Inflammatory macrophage treated with lipopolysaccharide for 4 hours (primary cell): ENCODE measurements at regions not wholly inside any gene's neighbourhood (a gene's known extent, or its start where the extent isn't known, plus 50 kb on each side); places are given as distances from the start of the nearest gene placed in this dataset.
"Not testable (repeated sequence)": the region's sequence is repeated elsewhere in the genome, so short reads cannot be mapped to it uniquely, and the experiment has no call there.

Experiments used
- DNase-seq: peaks from one replicate; pipeline ENCODE4 v3.0.0-alpha.2; 2020

- no peak for DNase-seq
These were observed 353.4 kb downstream of the NPIPA8 start for GRCh38 chr16:17983114-17983513.

GRCh38 chr16:17977260-17977659 is 359.3 kb downstream of the NPIPA8 start:
- DNase-seq = no peak

DNA sequence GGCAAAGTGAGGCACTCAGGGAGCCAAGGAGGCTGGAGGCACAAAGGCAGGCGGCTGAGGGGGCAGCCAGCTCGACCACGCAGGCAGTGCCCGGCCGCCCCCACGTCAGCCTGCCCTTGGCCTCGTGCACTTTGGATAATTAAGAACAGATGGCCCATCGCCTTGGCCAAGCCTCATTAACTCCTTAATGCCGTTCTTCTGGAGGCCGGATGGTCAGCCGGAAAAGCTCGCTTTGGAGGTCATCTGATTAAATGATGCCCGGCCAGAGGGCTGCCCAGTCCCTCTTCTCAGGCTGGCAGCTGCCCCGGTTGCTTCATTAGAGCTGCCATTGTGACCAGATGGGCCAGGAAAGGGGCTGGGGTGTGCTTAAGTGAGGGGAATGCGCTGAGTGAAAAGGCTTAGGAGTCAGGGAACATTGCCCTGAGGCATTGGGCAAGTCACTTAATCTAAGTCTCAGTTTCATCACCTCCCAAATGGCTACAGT is 364.0 kb downstream of the NPIPA8 start:
- DNase-seq = no peak

DNA sequence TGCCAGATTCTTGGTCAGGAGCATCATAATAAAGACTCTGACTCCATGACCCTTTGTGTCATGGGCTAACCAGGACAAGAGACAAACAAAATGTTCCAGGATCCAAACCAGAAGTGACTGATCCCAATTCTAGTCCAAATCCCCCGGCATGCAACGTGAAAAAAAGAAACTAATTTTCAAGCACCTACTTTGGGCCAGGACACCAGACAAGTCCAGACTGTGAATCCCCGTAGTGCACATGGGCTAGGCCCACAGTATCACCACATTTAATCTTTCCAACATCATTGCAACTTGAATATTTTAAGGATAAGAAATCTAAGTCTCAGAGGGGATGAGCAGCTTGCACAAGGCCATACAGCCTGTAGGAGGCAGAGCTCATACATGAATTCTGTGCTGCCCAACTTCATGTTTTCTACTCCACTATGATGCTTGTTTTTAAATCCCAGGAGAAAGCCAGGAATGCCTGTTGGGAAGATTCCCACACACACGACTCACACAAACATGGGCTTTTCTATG is 365.7 kb downstream of the NPIPA8 start:
- no peak for DNase-seq

- DNase-seq = no peak
These were observed 366.3 kb downstream of the NPIPA8 start for GRCh38 chr16:17970157-17970765.

- DNase-seq = no peak
These were observed 371.2 kb downstream of the NPIPA8 start for GRCh38 chr16:17965133-17965900.

- no peak for DNase-seq
These were observed 372.3 kb downstream of the NPIPA8 start for GRCh38 chr16:17964196-17964595.

GRCh38 chr16:17963185-17963836 is 373.2 kb downstream of the NPIPA8 start:
- no peak for DNase-seq

DNA sequence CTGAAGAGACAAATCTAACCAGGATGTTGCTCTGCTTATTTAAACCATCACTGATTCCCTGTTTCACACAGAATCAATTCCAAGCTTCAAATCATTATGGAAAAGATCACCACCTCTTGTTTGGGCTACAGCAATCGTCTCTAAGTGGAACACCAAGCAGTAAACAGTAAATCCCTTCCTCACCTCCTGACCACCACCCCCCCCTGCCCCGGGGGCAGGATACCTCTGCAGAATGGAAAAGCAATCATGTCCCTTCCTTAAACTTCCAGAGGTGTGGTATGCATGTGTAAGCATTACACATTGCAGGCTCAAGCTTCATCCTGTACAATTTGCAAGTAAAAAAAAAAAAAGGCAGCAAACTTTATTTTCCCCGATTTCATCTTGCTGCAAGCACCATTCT is 373.8 kb downstream of the NPIPA8 start:
- no peak for DNase-seq

GRCh38 chr16:17961822-17962221 is 374.7 kb downstream of the NPIPA8 start:
- DNase-seq = not testable (repeated sequence)

GRCh38 chr16:17951378-17951777 is 385.2 kb downstream of the NPIPA8 start:
- DNase-seq = no peak

DNA sequence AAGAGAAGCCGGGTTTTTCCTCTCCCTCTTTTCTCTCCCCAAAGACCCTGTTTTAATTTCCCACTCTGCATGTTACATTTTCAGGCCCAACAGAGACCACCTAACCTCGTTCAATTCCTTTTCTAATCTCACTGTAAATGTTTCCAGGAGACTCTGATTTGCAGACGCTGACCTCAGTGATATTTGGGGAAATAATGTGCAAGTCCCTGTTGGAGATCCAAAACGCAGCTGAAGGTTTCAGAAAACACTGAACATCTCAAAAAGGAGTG is 386.6 kb downstream of the NPIPA8 start:
- no peak for DNase-seq

- no peak for DNase-seq
These were observed 387.2 kb downstream of the NPIPA8 start for GRCh38 chr16:17949141-17949981.

DNA sequence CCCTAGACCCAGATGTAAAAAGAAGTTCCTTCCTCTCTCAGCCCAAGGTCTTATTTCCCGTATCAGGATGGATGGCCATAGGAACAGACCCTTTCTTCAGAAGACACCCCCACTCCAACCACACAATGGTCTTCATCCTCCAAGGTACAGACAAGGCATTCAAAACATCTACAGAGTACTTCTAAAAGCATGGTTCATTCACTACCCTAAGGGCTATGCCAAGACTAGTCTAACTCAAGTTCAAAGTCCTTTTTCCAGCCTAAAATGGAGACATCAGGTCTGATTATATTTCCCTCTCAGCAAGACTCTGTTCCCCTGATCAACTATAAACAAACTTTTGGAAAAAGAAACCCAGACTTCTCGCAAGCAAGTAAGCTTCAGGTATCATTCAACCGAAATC is 388.9 kb downstream of the NPIPA8 start:
- DNase-seq = no peak

- no peak for DNase-seq
These were observed 389.4 kb downstream of the NPIPA8 start for GRCh38 chr16:17947165-17947564.

GRCh38 chr16:17945080-17945601 is 391.4 kb downstream of the NPIPA8 start:
- DNase-seq = no peak

- DNase-seq = no peak
These were observed 392.2 kb downstream of the NPIPA8 start for GRCh38 chr16:17944345-17944744.

GRCh38 chr16:17942067-17942466 is 394.5 kb downstream of the NPIPA8 start:
- DNase-seq = no peak

DNA sequence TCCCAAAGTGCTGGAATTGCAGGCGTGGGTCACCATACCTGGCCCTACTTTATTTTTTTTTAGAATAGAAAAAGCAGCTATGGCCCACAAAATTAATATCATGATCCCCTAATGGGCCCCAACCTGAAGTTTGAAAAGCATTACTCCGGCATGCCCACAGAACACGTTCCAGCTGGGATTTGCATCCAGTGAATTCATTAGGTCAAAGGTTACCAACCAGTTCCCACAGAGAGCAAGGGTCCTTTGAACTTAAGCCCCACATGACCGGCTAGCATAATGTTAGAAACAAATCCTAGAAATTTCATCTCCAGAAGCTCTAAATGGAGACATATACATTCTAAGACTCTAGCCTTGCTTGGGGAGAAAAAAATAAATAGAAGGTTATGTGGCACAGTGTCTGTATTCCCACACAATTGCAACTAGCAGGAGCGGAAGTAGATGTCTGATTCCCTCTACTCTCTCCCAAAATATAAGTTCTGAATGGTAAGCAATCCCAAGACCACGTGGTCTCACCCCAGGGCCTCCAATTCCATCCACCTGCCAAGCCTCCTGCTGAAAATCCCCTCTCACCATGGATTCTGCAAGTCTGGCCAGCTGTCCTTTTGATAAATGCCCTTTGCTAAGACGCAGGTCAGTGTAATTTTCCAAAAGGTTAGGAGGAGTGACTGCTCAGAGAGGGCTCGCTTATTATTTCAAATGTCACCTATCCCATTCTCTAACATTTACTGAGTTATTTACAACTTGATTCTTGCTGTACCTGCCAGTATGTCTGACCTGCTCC is 395.8 kb downstream of the NPIPA8 start:
- DNase-seq = no peak

DNA sequence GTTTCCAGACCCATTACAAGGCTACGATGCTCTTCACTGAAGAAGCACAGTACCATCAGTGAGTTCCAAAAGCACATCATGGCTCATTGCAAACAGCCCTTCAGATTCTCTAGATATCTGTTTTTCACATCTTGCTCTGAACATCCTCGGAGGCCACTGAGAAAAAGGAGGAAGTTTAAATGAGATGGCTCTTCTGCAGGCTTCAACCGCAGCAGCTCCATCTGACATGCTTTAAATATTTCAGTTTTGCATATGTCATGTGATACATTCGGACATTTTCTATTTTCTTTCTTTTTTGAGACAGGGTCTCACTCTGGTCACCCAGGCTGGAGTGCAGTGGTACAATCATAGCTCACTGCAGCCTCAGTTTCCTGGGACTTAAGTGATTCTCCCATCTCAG is 396.8 kb downstream of the NPIPA8 start:
- no peak for DNase-seq

DNA sequence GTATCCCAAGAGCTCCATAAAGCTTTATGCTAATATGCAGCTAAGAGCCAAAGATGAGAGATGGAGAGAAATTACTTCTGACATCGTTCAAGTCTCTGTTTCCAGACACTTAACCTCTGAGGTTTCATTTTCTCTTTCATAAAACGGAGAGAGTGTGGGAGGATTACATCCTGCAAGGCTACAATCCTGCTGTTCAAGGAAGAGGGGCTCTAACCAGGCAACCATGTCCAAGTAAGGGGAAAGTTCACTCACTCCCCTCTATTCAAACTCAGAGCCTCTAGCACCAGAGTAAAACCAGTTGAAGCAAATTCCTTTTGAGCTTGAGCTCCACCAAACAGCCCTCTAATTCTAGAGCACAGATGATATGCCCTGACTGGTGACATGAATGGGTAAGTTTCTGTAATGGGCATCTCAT is 397.4 kb downstream of the NPIPA8 start:
- DNase-seq = no peak

DNA sequence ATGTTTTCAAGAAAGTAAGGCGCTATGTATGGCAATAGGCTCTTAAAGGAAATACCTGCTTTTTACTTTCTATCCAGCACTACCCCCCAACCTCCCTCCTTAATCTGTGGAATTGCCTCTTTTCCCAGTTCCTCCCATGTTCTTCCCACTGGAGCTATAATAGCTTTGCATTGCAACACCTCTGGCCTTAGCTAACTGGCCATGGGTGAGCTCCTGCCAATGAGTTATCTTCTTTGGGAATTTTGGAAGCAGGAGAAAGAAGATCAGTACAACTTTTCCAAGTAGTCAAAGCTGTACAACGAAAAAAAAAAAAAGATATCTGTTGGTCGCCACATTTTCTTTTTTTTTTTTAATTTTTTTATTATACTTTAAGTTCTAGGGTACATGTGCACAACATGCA is 398.0 kb downstream of the NPIPA8 start:
- DNase-seq = no peak
